ENCODE measurements at regions not wholly inside any gene's neighbourhood (a gene's known extent, or its start where the extent isn't known, plus 50 kb on each side); places are given as distances from the start of the nearest gene placed in this dataset.

- CTCF ChIA-PET: no interaction called here
- H3K27ac ChIP-seq: no peak overlapping the region
- POLR2A ChIA-PET: no interaction called here
- no peak for TF ChIP-seq FOSL2 (IDR thresholded peaks at IDR 0.05)
- no peak for TF ChIP-seq FOSL2 (CRISPR knock-in tag; IDR thresholded peaks at IDR 0.05)
- TF ChIP-seq USF2 (IDR thresholded peaks at IDR 0.05): no peak
- no peak for TF ChIP-seq RARB (CRISPR knock-in tag; IDR thresholded peaks at IDR 0.05)
- WGBS (ENCODE audit: missing lambda C conversion rate): 5% methylated on average over 4 of the region's 4 CpGs
- FAIRE-seq (no peak), ATAC-seq (no peak), DNase-seq (ENCODE audit: low read depth in 1 of 2, low spot score in 1 of 2) (peak in 1 of 2 experiments; percentile 0)
- H3K4me1 ChIP-seq: no peaks in the 10 kb centered on the region
- H3K9me3 ChIP-seq: no peaks in the 10 kb centered on the region
- no peak overlapping the region for H3K4me3 ChIP-seq
- no peak overlapping the region for H3K4me2 ChIP-seq
These were observed 57.1 kb upstream of the NPFFR2 start for GRCh38 chr4:71974681-71975080.

GRCh38 chr4:71976523-71976922 is 55.3 kb upstream of the NPFFR2 start:
- Histone ChIP-seq H3K4me1 (no peaks in the 10 kb centered on the region), H3K4me3 (no peak overlapping the region), H3K9me3 (no peaks in the 10 kb centered on the region), H3K27ac (no peak overlapping the region), H3K4me2 (no peak overlapping the region)
- DNase-seq (ENCODE audit: low read depth in 1 of 2, low spot score in 1 of 2) (no peak), FAIRE-seq (no peak), ATAC-seq (no peak)
- TF ChIP-seq CHD4 (IDR thresholded peaks at IDR 0.05; ENCODE audit: borderline replicate concordance) (no peak), ATOH8 (CRISPR knock-in tag; IDR thresholded peaks at IDR 0.05; ENCODE audit: low read depth) (no peak), RCOR1 (IDR thresholded peaks at IDR 0.05; ENCODE audit: low read depth, low read length) (no peak), NPAS2 (CRISPR knock-in tag; IDR thresholded peaks at IDR 0.05; ENCODE audit: borderline replicate concordance) (no peak), CBX8 (IDR thresholded peaks at IDR 0.05) (no peak), ZFP36 (IDR thresholded peaks at IDR 0.05; ENCODE audit: borderline replicate concordance, partially characterized antibody) (no peak), HOXA7 (CRISPR knock-in tag; IDR thresholded peaks at IDR 0.05) (no peak), HES2 (IDR thresholded peaks at IDR 0.05) (no peak), SREBF2 (IDR thresholded peaks at IDR 0.05) (no peak), SMC3 (IDR thresholded peaks at IDR 0.05) (no peak)
- ChIA-PET CTCF (no interaction called here), POLR2A (no interaction called here)

- Histone ChIP-seq H3K9me3 (no peaks in the 10 kb centered on the region), H3K27ac (no peak overlapping the region), H3K4me1 (no peaks in the 10 kb centered on the region), H3K4me2 (no peak overlapping the region), H3K4me3 (no peak overlapping the region)
- no peak for DNase-seq (ENCODE audit: low read depth in 1 of 2, low spot score in 1 of 2)
- no peak for ATAC-seq
- POLR2A ChIA-PET: no interaction called here
- FAIRE-seq: no peak
- CTCF ChIA-PET: no interaction called here
- TF ChIP-seq ZFP36 (IDR thresholded peaks at IDR 0.05; ENCODE audit: borderline replicate concordance, partially characterized antibody) (no peak), SREBF2 (IDR thresholded peaks at IDR 0.05) (no peak), FOSL2 (IDR thresholded peaks at IDR 0.05) (no peak), FOSL2 (CRISPR knock-in tag; IDR thresholded peaks at IDR 0.05) (no peak), RAD21 (conservative IDR thresholded peaks at IDR 0.05 in 1 of 2, IDR thresholded peaks at IDR 0.05 in 1 of 2) (no peak), TFCP2L1 (CRISPR knock-in tag; IDR thresholded peaks at IDR 0.05) (no peak), MYC (IDR thresholded peaks at IDR 0.05; ENCODE audit: borderline replicate concordance, low read length) (no peak), CHD4 (IDR thresholded peaks at IDR 0.05; ENCODE audit: borderline replicate concordance) (no peak), ZC3H11A (IDR thresholded peaks at IDR 0.05) (no peak), NPAS2 (CRISPR knock-in tag; IDR thresholded peaks at IDR 0.05; ENCODE audit: borderline replicate concordance) (no peak)
- 7% methylated on average over 1 of the region's 1 CpG for WGBS (ENCODE audit: missing lambda C conversion rate)
These were observed 53.5 kb upstream of the NPFFR2 start for GRCh38 chr4:71978210-71978835.

GRCh38 chr4:71980976-71981375 is 50.8 kb upstream of the NPFFR2 start:
- H3K4me2 ChIP-seq: no peak overlapping the region
- DNase-seq (ENCODE audit: low read depth in 1 of 2, low spot score in 1 of 2): no peak
- H3K4me1 ChIP-seq: no peaks in the 10 kb centered on the region
- no peak overlapping the region for H3K27ac ChIP-seq
- H3K4me3 ChIP-seq: no peak overlapping the region
- ChIA-PET POLR2A (no interaction called here), CTCF (interaction anchor here (0.9 kb wide), 1 partner anchor 10 kb away, joined by 3 read pairs; no protein-coding TSS in a partner anchor)
- ATAC-seq: no peak
- no peaks in the 10 kb centered on the region for H3K9me3 ChIP-seq
- no peak for FAIRE-seq
- TF ChIP-seq GATA3 (IDR thresholded peaks at IDR 0.05; ENCODE audit: borderline replicate concordance) (no peak), ESRRA (IDR thresholded peaks at IDR 0.05; ENCODE audit: borderline replicate concordance, low read length) (no peak), SREBF2 (IDR thresholded peaks at IDR 0.05) (no peak), TFCP2L1 (CRISPR knock-in tag; IDR thresholded peaks at IDR 0.05) (no peak)
- 0% methylated on average over 2 of the region's 2 CpGs for WGBS (ENCODE audit: missing lambda C conversion rate)

All from A549 (cell line).